SKM-1 treated with dmso at 0.1 percent for 144 hours (cell line): ENCODE measurements at regions not wholly inside any gene's neighbourhood (a gene's known extent, or its start where the extent isn't known, plus 50 kb on each side); places are given as distances from the start of the nearest gene placed in this dataset.

Experiments
- DNase-seq: peaks from one replicate; lab custom pipeline; 2025; ENCODE audit not compliant: unreplicated experiment; lab: John Stamatoyannopoulos, UW

DNA sequence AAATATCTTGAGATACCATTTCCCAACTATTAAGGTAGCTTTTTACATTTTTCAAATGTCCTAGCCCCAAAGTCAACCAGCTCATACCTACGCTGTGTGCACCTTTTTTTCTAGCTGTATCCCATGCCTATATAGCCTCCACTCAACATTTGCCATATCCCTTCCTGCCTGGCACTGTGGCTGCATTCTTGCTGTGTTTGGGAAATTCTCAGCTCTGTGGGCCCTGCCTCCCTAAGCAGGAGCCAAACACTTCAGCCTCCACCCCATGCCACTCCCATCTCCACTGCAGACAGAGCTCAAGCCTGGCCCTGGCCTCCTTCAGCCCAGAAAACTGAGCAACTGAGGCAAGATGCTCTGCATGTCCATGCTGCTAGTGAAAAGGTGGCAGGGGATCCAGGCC lies 141.3 kb downstream of the RAB11FIP2 start:
- DNase-seq: no peak

DNA sequence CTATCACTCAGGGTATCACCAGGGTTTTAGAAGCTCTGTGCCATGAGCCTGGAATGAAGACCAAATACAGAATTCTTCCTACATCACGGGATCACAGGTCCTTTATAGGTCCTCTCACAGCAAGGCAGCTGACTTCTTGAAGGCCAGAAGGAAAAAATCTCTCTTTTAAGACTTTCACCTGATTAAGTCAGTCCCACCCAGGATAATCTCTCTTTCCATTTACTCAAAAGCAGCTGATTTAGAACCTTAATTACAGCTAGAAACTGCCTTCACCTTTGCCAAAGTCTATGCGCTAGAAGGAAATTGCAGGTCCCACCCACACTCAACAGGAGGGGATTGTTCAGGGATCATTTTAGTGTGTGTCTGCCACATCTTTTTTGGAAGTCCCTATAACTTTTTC lies 135.1 kb downstream of the RAB11FIP2 start:
- DNase-seq: no peak

DNA sequence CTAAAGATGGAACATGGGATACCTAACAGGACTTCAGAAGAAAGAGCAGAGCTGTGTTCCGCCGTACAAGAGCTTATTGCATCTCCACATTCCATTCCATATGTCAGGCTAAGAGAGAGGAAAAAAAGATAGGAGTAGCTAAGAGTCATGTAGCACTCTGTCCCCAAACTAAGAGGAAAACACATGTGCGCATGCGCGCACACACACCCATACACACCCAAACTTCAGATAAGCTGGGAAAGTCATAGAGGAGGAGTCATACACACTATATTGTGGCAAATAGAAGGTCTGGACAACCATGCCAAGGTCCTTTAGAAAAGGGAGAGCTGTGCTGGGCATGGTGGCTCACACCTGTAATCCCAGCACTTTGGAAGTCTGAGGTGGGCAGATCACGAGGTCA lies 132.4 kb downstream of the RAB11FIP2 start:
- no peak for DNase-seq

DNA sequence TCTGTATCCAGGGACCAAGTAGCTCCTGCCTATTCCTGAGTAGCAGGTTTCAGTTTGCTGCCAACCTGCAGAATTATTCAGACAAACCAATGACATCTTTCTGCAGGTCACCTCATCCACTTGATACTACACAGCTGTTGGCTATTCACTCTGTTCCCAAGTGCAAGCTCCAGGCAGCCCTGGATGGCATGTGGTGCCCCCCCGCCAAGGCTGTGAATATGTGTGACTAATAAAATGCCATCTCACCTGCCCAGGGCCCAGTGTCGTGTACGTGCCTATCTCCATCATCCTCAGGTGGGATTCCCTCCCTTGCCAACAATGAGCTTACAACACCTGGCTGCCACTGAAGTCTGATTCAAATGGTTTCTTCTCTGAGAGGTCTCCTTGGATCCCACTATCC lies 125.8 kb downstream of the RAB11FIP2 start:
- DNase-seq: no peak

DNA sequence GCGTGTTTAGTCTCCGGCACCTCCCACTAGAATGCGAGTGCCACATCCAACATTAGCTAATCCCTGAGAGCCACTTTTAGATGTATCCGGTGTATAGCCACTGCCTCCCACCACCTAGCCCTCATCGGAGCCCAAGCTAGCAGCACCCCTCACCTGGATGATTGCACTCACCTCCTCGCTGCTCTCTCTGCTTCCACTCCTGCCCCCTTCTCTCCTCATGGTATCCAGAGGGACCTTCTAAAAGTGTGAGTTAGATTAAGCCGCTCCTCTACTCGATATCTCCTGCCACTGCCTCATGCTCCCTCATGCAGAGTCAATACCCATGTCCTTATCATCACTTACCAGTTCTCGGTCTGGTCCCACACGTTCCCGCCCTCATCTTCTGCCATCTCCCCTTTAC lies 125.3 kb downstream of the RAB11FIP2 start:
- DNase-seq: no peak

DNA sequence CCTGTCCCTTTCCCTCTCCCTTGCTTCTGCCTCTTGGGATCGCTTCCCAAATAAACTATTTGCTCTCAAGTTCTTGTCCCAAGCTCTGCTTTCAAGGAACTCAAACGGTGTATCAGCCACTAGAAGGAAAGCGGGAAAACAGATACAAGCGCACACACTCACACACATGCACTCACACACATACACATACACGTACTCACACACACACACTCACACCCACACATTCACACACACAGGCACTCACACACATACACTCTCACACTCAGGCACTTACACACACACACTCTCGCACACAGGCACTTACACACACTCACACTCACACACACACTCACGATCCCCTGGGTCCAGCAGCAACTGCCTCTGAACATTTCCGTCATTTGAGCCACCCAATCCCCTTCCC lies 121.9 kb downstream of the RAB11FIP2 start:
- DNase-seq: no peak

DNA sequence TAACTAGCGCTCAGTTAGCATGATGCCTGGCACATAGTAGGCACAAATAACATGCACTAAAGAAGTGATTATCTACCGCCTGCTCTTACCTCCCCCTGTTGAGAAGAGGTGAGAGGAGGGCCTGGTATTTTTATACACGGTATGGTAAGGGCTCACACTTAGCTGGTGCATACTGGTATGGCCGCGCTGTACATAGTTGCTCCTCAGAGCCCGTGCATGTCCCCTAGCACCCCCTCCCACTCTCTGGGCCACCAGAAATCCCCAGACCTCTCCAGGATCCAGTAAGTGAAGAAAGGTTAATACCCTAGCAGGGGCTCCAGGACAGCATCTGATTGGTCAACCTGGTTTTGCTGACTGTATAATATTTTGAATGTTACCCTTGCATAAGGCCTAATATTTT lies 121.4 kb downstream of the RAB11FIP2 start:
- no peak for DNase-seq

DNA sequence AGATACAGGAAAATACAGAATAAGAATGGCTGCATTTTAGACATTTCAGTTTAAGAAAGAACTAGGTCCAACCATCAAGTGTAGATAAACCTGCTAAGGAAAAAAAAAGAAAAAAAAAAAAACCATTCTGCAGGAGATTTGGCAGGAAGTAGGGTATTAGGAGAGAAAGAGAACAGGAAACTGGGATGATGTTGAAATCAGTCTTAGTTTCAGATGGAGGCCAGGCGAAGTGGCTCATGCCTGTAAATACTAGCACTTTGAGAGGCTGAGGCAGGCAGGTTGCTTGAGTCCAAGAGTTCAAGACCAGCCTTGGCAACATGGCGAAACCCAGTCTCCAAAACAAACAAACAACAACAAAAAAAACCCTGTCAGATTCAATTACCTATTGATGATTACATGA lies 120.2 kb downstream of the RAB11FIP2 start:
- DNase-seq: peak; percentile 37

DNA sequence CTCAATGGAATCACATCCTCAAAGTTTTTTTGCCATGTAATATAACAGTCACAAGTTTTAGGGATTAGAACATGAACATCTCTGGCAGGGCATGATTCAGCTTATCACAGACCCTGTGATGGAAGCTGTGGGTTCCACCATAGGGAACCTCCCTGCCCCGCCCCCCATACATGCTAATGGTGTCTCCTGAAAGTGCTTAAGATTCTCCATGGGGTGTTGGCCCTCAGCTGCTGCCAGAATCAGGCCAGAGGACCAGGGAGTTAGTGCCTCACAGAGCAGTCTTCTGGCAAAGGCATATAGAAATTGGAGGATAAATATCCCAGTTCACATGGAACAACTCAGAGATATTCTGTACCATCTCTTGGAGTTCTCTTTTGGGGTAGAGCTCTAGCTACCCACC lies 119.4 kb downstream of the RAB11FIP2 start:
- DNase-seq: no peak

DNA sequence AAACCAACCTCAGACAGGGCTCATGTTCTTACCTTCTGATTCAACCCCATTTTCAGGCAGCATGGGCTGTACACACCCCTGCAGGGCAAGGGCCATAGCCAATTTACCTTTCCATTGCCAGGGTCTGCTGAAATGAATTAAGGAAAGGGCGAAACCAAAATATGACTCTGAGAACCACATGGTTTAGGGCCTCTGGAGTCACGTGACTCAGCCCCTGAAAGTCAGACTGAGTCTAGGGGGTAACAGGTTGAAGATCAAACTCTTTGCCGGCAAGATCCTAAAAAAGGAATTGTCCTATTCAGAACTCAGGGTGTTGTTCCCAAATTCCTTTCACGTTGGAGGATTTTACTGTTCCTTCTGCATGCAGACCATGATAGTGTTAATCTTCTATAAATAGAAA lies 118.9 kb downstream of the RAB11FIP2 start:
- DNase-seq: no peak

DNA sequence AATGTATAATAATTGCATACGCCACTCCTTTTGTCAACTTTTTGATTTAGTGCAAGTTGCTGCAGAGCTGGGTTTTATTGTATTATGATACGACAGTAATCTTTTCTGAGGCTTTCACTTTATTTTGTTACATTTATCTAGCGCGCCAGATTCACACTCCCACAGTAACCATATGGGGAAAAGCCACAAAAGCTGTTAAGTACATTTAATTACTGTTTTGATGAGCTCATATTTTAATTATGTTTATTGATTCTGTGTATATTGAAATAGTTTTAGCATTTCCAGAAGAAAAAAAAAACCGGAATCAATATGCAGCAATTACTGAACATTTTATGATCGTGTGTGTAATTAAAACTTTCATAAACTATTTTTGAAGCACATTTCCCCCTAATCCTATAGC lies 118.5 kb downstream of the RAB11FIP2 start:
- no peak for DNase-seq

DNA sequence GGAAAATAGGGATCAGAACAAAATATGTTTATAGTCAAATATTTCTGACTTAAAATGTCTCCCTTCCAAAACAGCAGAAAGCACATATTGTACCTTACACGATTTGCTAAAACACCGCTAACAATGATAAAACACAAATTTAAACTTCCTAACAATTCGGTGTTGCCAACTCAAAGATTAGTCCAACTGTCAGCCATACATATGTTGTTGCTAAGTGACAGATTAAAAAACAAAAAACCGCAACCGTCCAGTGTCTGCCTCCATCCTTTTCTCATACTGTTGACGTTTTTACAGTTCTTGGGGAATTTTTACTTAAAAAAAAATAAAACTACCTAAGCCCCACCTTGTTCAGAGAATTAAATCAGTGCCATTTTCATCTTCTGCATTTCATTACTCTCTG lies 118.0 kb downstream of the RAB11FIP2 start:
- no peak for DNase-seq

DNA sequence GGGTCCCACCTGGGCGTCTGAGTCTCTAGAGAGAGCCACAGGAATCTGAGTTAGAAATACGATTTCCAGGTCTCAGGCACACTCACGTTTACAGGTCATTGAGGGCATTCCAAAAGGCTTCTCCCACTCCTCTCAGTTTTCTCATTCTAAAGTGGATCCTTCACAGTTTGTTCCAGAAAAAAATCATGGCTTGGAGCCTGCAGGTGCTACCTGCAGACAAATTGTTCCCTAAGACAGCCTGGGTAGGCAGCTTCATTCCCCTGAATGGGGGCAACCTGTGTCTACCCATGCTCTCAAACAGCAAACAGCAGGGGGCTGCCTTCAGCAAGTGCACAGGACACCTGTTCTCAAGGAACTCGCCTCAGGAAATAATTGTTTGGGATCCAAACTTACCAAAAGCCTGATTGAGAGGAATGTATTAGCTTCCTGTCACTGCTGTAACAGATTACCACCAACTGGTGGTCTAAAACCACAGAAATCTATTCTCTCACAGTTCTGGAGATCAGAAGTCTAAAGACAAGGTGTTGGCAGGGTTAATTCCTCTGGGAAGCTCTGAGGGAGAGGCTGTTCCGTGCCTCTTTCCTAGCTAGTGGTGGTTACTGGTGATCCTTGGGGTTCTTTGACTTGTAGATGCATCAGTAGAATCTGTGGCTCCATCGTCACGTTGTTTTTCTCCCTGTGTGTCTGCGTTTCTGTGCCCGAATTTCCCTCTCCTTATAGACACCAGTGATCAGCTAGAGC lies 117.2 kb downstream of the RAB11FIP2 start:
- DNase-seq: no peak

DNA sequence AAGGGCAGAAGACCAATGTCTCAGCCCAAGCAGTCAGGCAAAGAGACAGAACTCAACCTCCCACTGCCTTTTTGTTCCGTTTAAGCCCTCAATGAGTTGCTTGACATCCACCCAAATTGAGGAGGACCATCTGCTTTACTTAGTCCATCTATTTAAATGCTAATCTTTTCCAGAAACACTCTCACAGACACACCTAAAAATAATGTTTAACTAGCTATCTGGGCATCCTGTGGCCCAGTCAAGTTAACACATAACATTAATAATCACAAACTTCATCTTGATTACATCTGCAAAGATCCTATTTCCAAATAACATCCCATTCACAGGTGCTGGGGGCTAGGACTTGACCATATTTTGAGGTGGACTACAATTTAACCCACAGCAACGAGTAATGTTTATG lies 115.7 kb downstream of the RAB11FIP2 start:
- DNase-seq: no peak

DNA sequence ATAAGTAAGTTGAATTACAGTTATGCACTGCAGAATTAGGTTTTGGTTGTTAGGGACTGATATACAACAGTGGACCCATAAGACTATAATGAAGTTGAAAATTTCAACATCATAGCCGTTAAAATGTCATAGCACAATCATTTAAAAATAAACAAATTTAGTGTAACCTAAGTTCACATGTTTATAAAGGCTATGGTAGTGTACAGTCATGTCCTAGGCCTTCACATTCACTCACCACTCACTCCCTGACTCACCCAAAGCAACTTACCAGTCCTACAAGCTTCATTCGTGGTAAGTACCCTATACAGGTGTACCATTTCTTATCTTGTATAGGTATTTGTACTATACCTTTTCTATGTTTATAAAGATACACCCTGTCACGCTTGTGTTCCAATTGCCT lies 113.7 kb downstream of the RAB11FIP2 start:
- no peak for DNase-seq

DNA sequence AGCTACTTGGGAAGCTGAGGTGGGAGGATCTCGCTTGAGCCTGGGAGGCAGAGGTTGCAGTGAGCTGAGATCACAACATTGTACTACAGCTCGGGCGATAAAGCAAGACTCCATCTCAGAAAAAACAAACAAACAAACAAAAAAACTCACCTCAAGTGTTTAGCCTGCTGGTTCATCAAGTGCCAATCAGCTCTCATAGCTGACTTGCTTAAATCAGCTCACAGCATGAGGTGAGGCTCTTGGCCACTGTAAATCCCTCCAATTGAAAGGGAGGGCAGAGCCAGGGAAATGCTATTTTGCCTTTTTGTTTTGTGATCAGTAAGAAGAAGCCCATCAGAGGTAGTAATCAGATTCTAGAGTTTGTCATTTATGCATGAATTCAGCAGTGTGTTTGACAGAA lies 112.3 kb downstream of the RAB11FIP2 start:
- no peak for DNase-seq

DNA sequence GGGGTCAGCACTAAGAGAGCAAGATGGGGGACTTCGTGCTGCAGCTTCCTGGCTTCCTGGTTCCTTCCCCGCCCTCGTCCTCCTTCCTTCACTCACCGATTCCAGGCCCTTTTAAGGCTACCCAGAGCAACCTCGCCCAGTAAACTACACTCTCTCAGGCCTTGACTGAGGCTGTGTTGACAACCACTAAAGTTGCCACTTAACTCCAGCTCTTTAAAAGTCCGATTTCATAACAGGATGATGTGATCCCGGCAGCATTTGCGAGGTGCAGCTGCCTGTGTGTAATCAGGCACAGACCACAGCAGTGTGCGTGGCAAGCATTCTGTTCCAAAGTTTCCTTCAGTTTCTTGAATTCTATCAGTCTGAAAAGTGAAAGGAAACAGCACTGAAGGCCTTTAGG lies 110.6 kb downstream of the RAB11FIP2 start:
- peak; percentile 9 for DNase-seq

DNA sequence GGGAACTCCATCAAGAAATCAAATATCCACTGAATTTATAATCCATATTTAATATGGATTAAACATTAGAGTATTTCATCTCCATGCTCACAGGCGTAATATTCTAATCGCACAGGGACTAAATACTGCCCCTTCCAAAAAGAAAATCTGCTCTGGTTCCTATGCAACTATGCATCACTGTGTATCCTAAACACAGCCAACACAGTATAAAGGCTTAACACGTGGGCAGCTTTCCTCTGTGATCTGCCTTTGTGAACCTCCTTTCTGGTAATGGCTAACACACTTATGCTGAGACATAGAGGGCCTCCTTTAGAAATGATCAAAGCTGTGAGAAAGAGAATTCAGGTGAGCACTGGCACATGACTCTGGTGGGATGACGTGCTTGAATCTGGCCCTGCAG lies 110.2 kb downstream of the RAB11FIP2 start:
- DNase-seq: no peak

DNA sequence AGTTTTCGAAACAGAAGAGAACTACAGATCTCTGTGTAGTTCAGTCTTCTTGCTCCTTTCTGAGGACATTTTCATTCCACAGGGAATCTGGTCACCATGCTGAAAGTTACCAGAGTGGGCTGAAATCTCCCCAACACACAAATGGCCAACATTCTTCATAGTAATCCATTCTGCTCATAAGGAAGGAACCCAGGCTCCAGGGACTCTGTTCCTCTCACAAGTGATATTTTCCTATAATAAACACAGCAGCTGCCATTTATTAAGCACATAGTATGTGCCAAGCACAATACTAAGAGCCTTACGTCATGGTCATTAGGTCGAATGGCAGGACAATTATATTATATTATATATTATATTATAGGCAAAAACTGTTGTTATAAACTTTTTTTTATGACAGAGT lies 109.8 kb downstream of the RAB11FIP2 start:
- DNase-seq: no peak

DNA sequence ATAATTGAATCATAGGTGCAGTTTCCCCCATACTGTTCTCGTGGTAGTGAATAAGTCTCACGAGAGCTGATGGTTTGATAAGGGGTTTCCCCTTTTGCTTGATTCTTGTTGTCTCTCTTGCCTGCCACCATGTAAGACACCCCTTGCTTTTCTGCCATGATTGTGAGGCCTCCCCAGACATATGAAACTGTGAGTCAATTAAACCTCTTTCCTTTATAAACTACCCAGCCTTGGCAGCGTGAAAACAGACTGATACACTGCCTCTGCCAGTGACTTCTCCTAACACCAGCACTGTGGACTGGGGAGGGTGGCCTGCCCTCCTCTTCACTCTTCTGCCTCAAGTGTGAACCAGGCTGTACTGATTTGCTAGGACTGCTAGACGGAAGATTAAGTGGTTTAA lies 108.6 kb downstream of the RAB11FIP2 start:
- no peak for DNase-seq

DNA sequence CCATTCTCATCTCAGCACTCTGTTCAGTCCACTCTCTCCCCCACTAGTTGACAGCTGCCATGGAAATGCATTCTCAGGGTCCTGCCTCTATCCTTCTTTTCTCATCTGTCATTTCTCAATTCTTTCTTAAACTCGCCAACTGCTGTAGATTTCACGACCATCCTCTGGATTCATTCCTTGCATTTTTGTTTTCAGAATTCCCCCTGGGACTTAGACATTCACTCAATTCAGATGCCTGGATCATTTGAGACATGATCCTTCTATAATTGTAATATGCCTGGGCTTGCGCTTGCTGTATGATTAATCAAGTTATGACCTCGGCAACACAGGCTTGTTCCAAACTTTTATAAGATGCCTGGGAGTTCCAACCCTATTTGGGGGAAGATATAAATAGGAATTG lies 104.5 kb downstream of the RAB11FIP2 start:
- no peak for DNase-seq

DNA sequence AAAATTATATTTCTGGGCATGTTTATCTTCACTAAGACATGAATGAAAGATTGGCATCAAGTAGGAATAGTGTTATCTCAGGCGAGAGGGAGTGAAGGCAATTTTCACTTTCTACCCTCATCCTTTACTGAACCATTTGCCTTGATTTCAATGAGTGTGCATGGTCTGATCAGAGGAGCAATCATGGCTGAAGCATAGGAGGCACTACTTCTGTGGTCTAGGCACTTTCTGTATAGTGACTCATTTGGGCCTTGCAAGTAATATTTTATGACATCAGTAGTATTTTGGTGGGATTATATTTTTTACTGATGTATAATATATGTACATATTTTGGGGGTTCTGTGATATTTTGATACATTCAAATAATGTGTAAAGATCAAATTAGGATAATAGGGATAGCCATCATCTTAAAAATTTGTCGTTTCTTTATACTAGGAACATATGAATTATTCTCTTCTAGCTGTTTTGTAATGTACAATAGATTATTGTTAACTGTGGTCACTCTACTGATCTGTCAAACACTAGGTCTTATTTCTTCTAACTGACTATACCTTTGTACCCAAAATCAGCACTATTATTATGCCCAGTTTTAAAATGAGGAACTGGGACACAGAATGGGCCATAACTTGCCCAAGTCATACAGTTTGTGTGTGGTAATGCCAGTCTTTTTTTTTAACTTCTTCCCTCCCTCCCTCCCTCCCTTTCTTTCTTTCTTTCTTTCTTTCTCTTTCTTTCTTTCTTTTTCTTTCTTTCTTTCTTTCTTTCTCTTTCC lies 101.9 kb downstream of the RAB11FIP2 start:
- DNase-seq: no peak

DNA sequence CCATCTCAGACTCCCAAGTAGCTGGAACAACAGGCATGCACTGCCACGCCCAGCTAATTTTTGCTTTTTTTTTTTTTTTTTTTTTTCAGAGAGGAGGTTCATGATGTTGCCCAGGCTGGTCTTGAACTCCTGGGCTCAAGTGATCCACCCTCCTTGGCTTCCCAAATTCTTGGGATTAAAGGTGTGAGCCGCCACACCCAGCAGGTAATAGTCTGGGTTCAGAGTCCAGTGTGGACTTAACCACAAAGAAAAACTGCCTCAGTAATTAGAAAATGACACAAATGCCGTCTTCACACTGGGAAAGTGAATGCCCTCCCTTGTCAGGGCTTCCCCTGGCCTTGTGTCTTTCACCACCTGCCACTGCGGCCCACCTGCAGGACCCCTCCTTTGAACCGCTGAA lies 101.1 kb downstream of the RAB11FIP2 start:
- DNase-seq: no peak
